ENCODE measurements at regions not wholly inside any gene's neighbourhood (a gene's known extent, or its start where the extent isn't known, plus 50 kb on each side); places are given as distances from the start of the nearest gene placed in this dataset.

- H3K27me3 ChIP-seq = no peaks in the 10 kb centered on the region
- intact Hi-C loops (cut with DNase I) = no loop called here
- H3K9me3 ChIP-seq = no peaks in the 10 kb centered on the region
- DNase-seq (no peak), ATAC-seq (no peak)
- no peak overlapping the region for H3K4me3 ChIP-seq
- H3K27ac ChIP-seq = no peak overlapping the region
- H3K36me3 ChIP-seq (replicated peaks in 1 of 2; ENCODE audit: insufficient read depth in 1 of 2, low read depth in 2 of 2) = no peaks in the 10 kb centered on the region
- no peaks in the 10 kb centered on the region for H3K4me1 ChIP-seq
- no peak for TF ChIP-seq CTCF (IDR thresholded peaks at IDR 0.05)
- no peak for TF ChIP-seq POLR2A (IDR thresholded peaks at IDR 0.05)
- 73 to 83% methylated on average over 1 of the region's 1 CpG for WGBS, 2 donors
These were observed 91.4 kb upstream of the EEF2KMT start for GRCh38 chr16:5188989-5189352.

DNA sequence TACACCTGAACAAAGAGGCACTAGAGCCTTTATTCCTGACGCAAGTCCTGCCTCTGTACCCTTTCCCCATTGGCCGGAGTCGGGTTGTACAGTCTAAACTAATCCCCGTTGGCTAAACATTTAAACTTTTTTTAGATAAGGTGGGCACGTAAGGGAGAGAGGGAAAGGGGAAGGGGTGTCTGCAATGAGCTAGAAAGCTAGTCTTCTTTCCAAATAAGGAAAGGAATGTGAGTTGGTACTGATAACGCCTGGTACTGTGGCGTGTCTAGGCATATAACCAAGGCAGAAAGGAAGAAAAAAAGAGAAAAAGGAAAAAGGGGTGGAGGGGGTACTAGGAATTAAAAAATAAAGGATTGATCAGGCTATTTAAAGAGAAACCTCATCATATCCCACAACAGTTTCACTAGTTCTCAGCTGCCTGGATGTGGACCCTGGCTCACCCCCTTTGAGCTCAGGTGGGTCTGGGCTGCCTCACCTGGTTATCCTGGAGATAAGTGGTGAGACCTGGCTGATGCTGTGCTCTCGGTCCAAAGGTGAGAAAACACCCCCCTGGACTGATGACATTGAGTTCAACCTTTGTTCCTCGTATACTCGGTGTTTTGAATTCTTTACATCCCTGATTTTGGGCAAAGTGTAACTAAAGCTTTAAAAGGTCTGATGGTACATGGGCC, 90.9 kb upstream of the EEF2KMT start:
- Histone ChIP-seq H3K4me1 (no peaks in the 10 kb centered on the region), H3K9me3 (no peaks in the 10 kb centered on the region), H3K27ac (no peak overlapping the region), H3K4me3 (no peak overlapping the region), H3K36me3 (replicated peaks in 1 of 2; ENCODE audit: insufficient read depth in 1 of 2, low read depth in 2 of 2) (no peaks in the 10 kb centered on the region), H3K27me3 (no peaks in the 10 kb centered on the region)
- WGBS, 2 donors = 9 to 11% methylated on average over 10 of the region's 10 CpGs
- intact Hi-C loops (cut with DNase I) = no loop called here
- TF ChIP-seq POLR2A (IDR thresholded peaks at IDR 0.05) = no peak
- no peak for TF ChIP-seq CTCF (IDR thresholded peaks at IDR 0.05)
- no peak for ATAC-seq
- no peak for DNase-seq

DNA sequence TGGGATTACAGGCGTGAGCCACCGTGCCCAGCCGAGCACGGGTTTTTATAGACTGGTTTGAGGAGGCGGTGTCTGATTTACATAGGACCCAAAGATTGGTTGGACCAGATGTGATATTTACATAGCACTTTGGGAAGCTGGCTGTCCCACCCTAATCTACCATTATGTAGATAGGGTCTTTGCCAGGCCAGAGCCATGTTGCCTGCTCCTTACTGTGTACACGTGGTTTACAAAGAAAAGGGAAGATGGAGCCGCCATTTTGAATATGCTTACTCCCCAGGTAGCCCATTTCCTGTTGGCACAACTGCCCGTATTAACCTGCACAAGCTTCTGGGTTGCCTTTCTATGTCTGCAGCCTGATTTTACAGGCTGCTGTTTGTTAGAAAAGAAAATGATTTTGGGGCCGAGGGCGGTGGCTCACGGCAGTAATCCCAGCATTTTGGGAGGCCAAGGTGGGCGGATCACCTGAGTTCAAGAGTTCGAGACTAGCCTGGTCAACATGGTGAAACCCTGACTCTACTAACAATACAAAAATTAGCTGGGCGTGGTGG, 89.9 kb upstream of the EEF2KMT start:
- WGBS, 2 donors = 71 to 76% methylated on average over 14 of the region's 14 CpGs
- ATAC-seq = no peak
- TF ChIP-seq CTCF (IDR thresholded peaks at IDR 0.05) = no peak
- TF ChIP-seq POLR2A (IDR thresholded peaks at IDR 0.05) = no peak
- intact Hi-C loops (cut with DNase I) = no loop called here
- no peak overlapping the region for H3K4me3 ChIP-seq
- no peaks in the 10 kb centered on the region for H3K9me3 ChIP-seq
- no peaks in the 10 kb centered on the region for H3K36me3 ChIP-seq (replicated peaks in 1 of 2; ENCODE audit: insufficient read depth in 1 of 2, low read depth in 2 of 2)
- H3K4me1 ChIP-seq = no peaks in the 10 kb centered on the region
- H3K27ac ChIP-seq = no peak overlapping the region
- no peak for DNase-seq
- H3K27me3 ChIP-seq = no peaks in the 10 kb centered on the region

DNA sequence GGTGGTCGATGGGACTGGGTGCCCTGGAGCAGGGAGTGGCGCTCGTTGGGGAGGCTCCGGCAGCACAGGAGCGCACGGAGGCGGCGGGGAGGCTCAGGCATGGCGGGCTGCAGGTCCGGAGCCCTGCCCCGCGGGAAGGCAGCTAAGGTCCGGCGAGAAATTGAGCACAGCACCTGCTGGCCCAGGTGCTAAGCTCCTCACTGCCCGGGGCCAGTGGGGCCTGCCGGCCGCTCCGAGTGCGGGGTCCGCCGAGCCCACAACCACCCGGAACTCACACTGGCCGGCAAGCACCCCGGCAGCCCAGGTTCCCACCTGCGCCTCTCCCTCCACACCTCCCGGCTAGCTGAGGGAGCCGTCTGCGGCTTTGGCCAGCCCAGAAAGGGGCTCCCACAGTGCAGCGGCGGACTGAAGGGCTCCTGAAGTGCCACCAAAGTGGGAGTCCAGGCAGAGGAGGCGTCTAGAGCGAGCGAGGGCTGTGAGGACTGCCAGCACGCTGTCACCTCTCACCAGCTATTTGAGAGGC, 88.8 kb upstream of the EEF2KMT start:
- DNase-seq = no peak
- Histone ChIP-seq H3K36me3 (replicated peaks in 1 of 2; ENCODE audit: insufficient read depth in 1 of 2, low read depth in 2 of 2) (no peaks in the 10 kb centered on the region), H3K4me1 (no peaks in the 10 kb centered on the region), H3K27me3 (no peaks in the 10 kb centered on the region), H3K9me3 (no peaks in the 10 kb centered on the region), H3K27ac (no peak overlapping the region), H3K4me3 (no peak overlapping the region)
- TF ChIP-seq CTCF (IDR thresholded peaks at IDR 0.05) (no peak), POLR2A (IDR thresholded peaks at IDR 0.05) (no peak)
- WGBS, 2 donors = 89 to 96% methylated on average over 13 to 32 of the region's 34 CpGs
- intact Hi-C loops (cut with DNase I) = no loop called here
- ATAC-seq = no peak

DNA sequence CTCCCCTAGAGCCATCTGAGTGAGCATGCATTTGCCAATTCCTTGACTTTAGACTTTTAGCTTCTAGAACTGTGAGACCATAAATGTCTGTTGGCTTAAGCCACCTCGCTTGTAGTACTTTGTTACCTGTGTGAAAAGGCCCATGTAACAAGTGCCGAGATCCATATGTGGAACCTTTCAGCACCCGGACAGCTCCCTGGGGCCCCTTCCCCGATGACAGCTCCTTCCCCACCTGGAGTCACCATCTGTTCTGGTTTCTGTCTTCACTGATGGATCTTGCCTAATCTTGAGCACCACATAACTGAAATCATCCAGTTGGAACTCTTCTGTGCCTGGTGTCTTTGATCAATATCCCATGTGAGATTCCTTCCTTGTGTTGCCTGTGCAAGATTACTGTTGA, 78.9 kb upstream of the EEF2KMT start:
- Histone ChIP-seq H3K27ac (no peak overlapping the region), H3K4me3 (no peak overlapping the region), H3K9me3 (peaks cover 0 to 6% (median 0%) of the 10 kb centered on the region in 3 donors), H3K27me3 (no peaks in the 10 kb centered on the region), H3K36me3 (replicated peaks in 1 of 2; ENCODE audit: insufficient read depth in 1 of 2, low read depth in 2 of 2) (no peaks in the 10 kb centered on the region), H3K4me1 (no peaks in the 10 kb centered on the region)
- DNase-seq = no peak
- intact Hi-C loops (cut with DNase I) = no loop called here
- ATAC-seq = no peak
- WGBS, 2 donors = 10 to 25% methylated on average over 4 of the region's 4 CpGs
- no peak for TF ChIP-seq POLR2A (IDR thresholded peaks at IDR 0.05)
- TF ChIP-seq CTCF (IDR thresholded peaks at IDR 0.05) = no peak
